ENCODE measurements at regions not wholly inside any gene's neighbourhood (a gene's known extent, or its start where the extent isn't known, plus 50 kb on each side); places are given as distances from the start of the nearest gene placed in this dataset.
A peak's percentile ranks its signal among the peaks of the same experiment; 100 is the strongest.

DNA sequence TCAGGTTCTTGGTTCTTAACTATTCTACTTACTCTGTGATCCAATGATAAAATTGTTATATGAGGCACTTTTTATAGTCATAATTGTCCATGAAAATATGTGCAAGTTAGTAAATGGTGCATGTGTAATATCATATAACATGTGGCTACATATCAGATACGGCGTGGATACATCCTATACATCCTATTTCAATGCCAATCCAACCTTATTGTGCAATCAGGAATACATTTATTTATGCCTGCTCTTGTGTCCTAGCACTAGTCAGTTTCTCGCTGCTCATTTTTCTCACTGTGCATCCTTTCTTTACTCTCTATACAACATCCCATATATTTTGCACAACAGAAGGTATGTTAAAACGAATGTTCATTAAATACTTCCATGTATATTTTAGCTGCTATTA lies 1141.1 kb downstream of the FAT4 start:
- no peak for DNase-seq (ENCODE audit: low read depth)
- TF ChIP-seq, protein P1, sequence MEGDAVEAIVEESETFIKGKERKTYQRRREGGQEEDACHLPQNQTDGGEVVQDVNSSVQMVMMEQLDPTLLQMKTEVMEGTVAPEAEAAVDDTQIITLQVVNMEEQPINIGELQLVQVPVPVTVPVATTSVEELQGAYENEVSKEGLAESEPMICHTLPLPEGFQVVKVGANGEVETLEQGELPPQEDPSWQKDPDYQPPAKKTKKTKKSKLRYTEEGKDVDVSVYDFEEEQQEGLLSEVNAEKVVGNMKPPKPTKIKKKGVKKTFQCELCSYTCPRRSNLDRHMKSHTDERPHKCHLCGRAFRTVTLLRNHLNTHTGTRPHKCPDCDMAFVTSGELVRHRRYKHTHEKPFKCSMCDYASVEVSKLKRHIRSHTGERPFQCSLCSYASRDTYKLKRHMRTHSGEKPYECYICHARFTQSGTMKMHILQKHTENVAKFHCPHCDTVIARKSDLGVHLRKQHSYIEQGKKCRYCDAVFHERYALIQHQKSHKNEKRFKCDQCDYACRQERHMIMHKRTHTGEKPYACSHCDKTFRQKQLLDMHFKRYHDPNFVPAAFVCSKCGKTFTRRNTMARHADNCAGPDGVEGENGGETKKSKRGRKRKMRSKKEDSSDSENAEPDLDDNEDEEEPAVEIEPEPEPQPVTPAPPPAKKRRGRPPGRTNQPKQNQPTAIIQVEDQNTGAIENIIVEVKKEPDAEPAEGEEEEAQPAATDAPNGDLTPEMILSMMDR (conservative IDR thresholded peaks at IDR 0.05; ENCODE audit: control insufficient read depth, insufficient read depth, low read depth, low read length), result no peak
- no peak overlapping the region for H3K4me3 ChIP-seq (ENCODE audit: control insufficient read depth, low read depth, low read length)

DNA sequence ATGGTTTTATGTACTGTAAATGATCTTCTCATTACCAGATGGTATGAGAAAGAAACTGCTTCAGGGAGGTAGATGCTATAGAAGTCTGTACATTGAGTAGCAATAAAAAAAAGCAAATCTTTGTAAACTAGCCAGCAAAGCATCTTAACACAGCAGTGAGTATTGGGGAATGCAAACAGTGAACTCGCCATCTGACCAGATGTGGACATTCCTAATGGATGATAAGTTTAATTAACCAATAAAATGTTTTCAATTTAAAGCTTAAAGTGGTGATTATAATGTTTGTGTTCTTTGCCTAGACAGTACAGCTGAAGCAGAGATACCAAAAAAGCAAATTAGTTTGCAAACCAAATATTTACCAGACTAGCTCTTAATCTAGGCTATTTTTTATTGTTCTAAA lies 1144.2 kb downstream of the FAT4 start:
- TF ChIP-seq, protein P1 (conservative IDR thresholded peaks at IDR 0.05; ENCODE audit: control insufficient read depth, insufficient read depth, low read depth, low read length), result no peak

DNA sequence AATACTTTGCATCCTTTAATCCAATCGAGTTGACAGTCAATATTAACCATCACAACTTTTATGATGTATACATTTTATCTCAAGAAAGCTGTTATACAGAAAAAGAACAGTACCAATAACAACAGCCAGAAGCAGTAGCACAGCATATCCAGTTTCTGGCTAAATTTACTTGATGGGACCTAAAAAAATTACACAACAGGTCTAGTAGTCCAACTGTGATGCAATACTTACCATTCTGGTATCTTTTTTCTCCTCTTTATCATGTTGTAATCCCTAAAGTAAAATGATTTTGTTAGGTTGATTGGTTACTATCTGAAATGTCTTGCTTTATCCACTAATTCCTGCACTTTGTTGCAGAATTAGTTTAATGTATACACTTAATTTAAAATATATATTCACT lies 1150.6 kb downstream of the FAT4 start:
- no peak overlapping the region for H3K4me3 ChIP-seq (ENCODE audit: control insufficient read depth, low read depth, low read length)
- TF ChIP-seq, protein P1 (conservative IDR thresholded peaks at IDR 0.05; ENCODE audit: control insufficient read depth, insufficient read depth, low read depth, low read length), result no peak
- DNase-seq (ENCODE audit: low read depth), result peak; percentile 16

More for the DNA sequence above, 1144.2 kb downstream of the FAT4 start:
- DNase-seq (ENCODE audit: low read depth), result peak; percentile 43
- H3K4me3 ChIP-seq (ENCODE audit: control insufficient read depth, low read depth, low read length), result no peak overlapping the region

DNA sequence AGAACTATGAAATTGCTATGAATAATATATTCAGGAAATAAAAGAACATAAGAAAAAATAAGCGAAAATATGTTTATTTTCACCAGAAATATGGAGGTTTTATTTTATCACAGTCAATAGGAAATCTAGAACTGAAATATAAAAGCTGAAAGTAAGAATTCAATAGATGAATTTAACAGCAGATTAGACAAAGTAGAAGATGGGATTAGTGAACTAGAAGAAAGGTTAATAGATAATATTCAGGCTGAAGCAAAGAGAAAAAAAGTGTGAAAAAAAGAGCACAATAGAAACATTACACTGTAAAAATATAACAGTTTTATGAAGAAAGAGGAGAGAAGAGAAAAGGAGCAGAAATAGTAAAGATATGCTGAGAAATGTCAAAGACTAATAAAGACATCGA lies 1152.1 kb downstream of the FAT4 start:
- TF ChIP-seq, protein P1 (conservative IDR thresholded peaks at IDR 0.05; ENCODE audit: control insufficient read depth, insufficient read depth, low read depth, low read length), result no peak
- H3K4me3 ChIP-seq (ENCODE audit: control insufficient read depth, low read depth, low read length), result no peak overlapping the region
- DNase-seq (ENCODE audit: low read depth), result no peak

DNA sequence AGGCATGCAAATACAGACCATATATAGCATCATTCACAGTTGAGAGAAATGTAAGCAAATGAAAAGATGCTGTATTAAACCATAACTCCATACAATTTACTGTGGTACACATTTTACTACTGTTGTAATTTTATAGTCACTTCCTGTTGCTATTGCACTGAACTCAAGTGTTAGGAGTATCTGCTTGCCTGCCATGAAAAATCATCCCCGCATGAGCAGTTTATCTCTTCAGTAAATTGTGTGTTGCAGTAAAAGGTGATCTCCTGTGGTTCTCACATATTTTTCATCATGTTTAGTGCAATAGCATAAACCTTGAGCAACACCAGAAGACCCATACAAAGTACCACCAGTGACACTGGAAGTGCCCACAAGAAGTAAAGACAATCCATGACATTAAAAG lies 1153.4 kb downstream of the FAT4 start:
- H3K4me3 ChIP-seq (ENCODE audit: control insufficient read depth, low read depth, low read length), result no peak overlapping the region
- no peak for DNase-seq (ENCODE audit: low read depth)
- TF ChIP-seq, protein P1 (conservative IDR thresholded peaks at IDR 0.05; ENCODE audit: control insufficient read depth, insufficient read depth, low read depth, low read length), result no peak

DNA sequence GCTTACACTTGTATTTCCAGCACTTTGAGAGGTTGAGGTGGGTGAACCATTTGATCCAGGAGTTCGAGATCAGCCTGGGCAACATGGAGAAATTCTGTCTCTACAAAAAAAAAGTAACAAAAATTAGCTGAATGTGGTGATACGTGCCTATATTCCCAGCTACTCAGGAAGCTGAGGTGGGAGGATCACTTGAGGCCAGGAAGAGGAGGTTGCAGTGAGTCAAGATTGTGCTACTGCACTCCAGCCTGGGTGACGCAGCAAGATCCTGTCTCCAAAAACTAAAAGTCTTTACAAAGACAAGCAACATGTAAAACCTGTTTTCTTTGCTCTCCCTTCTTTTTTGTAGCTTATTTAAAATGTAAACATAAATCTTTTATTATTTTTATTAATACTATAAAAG lies 1156.1 kb downstream of the FAT4 start:
- TF ChIP-seq, protein P1 (conservative IDR thresholded peaks at IDR 0.05; ENCODE audit: control insufficient read depth, insufficient read depth, low read depth, low read length), result no peak
- peak; percentile 3 for DNase-seq (ENCODE audit: low read depth)
- no peak overlapping the region for H3K4me3 ChIP-seq (ENCODE audit: control insufficient read depth, low read depth, low read length)

DNA sequence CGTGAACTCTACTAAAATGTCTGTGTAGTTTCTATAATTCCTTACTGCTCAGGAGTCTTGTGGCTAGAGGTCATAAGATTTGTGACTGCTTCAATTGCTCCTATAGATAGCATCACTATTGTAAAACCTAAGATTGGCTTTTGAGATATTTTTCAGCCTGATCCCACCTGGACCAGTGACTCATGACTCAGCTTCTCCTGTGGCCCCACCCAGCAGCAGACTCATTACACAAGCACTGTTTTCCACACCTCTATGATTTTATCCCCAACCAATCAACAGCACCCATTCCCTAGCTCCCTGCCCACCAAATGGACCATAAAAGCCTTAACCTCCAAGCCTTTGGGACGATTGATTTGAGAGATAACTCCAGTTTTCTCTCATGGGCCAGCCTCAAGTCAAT lies 1157.0 kb upstream of the INTU start:
- DNase-seq (ENCODE audit: low read depth), result no peak
- H3K4me3 ChIP-seq (ENCODE audit: control insufficient read depth, low read depth, low read length), result no peak overlapping the region
- TF ChIP-seq, protein P1 (conservative IDR thresholded peaks at IDR 0.05; ENCODE audit: control insufficient read depth, insufficient read depth, low read depth, low read length), result no peak
